Sciatic nerve (tissue), 2 donors: ENCODE measurements at regions not wholly inside any gene's neighbourhood (a gene's known extent, or its start where the extent isn't known, plus 50 kb on each side); places are given as distances from the start of the nearest gene placed in this dataset.
A peak's percentile ranks its signal among the peaks of the same experiment; 100 is the strongest.

Experiments
- ATAC-seq: fragments of 200-7000 bp; cut with Tn5 transposase; one replicate; pipeline ENCODE4 v1.9.1; 2020; ENCODE audit warnings: mild to moderate bottlenecking, moderate library complexity
- DNase-seq: peaks from one replicate; pipeline ENCODE4 v3.0.0-alpha.2; 2020; ENCODE audit warnings: low spot score
- intact Hi-C: fragments of 100-400 bp; cut with DNase I; formaldehyde crosslinking; loops from one replicate; pipeline ENCODE4 v1.14.2; 2022
- donor health status: DM: no; HTN: no; CAD: no.
- donor health status: DM: no; HTN: no; CAD: no.

DNA sequence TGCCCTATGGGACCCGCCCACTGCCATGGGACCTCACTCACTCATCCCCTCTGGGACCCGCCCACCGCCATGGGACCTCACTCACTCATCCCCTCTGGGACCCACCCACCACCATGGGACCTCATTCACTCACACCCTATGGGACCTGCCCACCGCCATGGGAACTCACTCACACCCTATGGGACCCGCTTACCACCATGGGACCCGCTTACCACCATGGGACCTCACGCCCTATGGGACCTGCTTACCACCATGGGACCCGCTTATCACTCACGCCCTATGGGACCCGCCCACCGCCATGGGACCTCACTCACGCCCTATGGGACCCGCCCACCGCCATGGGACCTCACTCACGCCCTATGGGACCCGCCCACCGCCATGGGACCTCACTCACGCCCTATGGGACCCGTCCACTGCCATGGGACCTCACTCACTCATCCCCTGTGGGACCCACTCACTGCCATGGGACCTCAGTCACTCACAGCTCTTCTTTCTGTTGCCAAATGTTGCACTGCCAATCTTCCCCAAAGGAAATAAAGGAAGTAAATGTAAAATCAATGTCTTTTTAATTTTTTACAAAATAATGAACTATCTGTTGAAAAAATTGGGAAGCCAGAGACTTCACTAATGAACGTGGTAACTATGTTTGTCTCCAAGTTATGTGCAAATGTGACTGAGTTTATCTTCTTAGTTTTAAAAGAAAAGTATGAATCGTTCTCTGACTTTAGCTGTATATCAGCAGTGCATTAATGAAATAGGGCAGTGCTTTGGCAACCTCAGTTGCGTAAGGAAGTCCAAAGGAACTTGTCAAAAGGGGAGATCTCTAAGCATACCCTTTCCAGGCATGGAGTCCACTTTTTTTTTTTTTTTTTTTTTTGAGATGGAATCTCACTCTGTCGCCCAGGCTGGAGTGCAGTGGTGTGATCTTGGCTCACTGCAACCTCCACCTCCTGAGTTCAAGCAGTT lies 101.5 kb upstream of the MGAT5 start:
- intact Hi-C loops = no loop called here
- DNase-seq (no peak), ATAC-seq (no peak)

DNA sequence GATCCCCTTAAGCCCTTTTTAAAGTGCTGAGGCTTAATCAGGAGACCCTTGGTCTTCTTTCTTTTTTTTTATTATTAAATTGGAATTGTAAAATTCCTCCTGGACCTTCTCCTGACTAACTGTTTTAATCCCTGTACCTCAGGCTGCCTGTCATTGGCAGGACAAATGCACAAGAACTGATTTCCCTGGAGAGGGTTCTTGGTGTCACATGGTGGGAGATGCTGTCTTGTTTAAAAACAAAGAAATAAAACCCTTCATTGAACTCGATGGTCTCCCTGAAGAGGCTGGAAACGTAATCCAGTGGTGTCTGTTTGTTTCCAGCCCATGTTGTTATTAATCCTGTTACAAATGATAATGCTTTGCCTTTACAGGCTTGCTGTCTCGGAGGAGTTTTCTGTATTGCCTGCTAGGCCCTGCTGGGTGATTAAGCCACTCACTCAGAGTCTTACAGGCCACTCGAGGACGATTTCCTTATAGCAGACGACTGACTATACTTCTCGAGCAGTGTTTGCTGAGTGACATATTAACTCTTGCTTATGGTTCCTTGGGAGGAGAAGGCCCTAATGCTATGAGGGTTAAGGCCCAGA lies 100.5 kb upstream of the MGAT5 start:
- ATAC-seq (no peak), DNase-seq (no peak)
- intact Hi-C loops = no loop called here

DNA sequence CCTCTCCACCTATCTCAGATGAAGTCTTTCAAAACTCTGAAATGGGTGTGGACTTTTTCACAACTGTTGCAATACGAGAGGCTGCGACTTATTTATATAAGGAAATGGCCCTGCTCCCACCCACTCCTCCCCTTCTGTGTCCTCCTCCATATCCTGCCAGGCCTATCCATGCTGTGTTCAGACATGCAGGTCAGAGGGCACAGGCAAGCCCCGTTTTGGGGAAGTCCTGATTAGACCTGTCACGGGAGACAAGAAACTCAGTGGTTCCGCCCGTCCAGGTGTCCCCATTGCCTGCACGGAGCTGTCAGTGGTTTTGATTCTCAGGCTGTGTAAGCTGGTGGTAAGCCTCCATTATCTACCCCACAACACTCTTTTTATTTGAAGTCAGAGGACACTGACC lies 99.6 kb upstream of the MGAT5 start:
- DNase-seq (no peak), ATAC-seq (no peak)
- intact Hi-C loops = no loop called here

DNA sequence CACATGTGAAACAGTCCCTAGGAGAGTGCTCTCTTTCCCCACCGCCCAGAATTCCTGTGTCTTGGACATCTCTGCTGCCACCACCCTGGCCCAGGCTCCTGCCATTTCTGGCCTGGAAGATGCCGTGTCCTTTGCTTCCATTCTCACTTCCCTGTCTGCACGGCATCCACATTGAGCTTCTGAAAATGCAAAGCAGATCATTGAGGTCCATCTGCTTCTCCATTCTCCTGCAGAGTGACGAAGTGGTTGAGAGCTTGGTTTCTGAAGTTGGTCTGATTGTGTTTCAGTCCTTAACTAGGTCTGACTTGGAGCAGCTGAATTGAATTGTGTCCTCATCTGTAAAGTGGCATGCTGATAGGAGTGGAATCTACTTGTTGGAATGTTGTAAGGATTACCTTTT lies 98.7 kb upstream of the MGAT5 start:
- DNase-seq (no peak), ATAC-seq (no peak)
- intact Hi-C loops = no loop called here

DNA sequence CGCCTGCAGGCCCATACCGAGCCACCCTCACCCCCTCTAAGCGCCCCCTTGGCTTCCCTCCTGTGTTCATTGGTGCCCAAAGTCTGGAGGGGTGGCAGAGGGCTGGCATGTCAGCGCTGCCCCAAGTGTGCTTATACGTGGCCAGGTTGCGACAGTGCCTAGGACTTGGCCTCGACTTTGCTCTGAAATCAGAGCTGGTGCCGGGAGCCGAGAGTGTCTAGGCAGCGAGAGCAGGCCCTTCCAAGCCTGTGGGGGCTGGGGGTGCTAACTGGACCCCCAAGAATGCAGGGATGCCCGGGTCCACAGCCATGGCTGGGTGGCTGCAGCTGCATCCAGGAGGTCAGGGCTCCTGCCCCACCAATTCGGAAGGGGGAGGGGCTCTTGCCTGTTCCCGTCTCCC lies 95.6 kb upstream of the MGAT5 start:
- ATAC-seq = no peak
- intact Hi-C loops = no loop called here
- DNase-seq = no peak

DNA sequence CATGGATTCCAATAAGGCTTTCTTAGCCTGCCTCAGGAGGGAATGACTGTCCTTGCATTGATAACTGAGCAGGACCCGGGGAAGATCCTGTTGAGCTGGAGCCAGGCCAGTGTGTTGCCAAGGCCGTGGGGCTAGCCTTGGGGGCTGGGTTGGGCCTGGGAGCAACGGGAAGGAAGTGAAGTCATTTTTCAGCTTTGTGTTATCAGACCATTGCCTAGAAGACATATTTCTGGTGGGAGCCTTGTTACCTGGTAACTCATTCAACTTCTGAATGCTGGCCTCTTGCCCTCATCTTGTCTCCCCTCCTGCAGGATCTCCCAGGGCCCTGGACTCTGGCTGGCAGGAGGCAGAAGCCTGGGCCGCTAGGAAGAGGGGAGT lies 92.7 kb upstream of the MGAT5 start:
- peak; percentile 47 for ATAC-seq
- DNase-seq = no peak
- intact Hi-C loops = no loop called here

DNA sequence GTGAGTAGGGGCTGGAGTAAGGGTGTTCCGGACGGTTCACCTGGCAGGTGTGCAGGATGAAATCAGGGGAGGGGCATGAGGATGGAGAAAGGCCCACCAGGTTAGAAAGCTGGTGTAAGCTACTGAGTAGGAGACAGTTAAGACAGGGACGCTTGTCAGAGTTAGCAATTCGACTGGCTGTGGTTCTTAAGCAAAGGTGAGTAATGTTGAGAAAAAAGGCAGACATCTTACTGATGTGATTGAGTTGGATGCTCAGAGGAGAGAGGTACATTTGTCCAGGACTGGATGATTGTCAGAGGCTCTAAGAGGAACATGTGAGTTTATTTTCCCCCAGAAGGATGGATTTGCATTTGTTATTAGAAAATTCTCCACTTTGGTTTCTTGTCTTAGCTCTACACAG lies 90.5 kb upstream of the MGAT5 start:
- ATAC-seq (no peak), DNase-seq (no peak)
- intact Hi-C loops = no loop called here

DNA sequence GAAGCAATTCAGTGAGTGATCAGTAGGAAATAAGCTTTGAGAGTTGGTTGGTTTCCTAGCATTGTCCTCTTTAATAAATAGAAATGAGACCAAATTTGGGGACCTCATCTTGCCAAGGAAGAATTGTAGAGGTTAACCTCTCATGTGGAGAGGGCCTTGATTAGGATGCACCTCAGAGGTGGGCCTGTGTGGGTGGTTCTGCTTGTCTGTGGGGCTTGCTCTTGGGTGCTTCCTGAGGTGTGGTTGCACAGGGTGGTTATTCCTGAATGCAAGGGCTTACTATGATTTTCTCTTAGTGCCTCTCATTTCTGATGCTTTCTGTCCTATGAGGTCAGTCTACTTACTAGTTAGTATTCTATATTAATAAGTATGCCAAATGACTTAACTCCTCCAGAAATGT lies 89.6 kb upstream of the MGAT5 start:
- no peak for ATAC-seq
- intact Hi-C loops = no loop called here
- DNase-seq = no peak

DNA sequence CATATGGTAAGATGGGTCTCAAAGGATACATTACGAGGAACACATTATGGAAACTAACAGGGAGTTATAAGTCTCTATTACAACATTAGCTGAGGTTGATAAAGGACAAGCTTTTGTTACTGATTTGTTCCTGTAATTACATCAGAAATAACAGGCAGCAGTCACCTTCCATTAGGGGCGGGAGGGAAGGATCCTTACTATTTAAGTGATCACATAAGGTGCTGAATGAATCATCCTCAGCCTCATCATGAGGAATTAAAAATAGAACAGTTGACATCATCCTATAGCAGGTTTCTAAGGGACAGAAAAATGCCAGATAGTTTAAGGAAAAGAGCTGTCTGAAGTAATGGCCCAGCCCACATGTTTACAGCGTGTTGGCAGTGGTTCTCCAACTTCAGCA lies 86.9 kb upstream of the MGAT5 start:
- DNase-seq (no peak), ATAC-seq (no peak)
- intact Hi-C loops = no loop called here

DNA sequence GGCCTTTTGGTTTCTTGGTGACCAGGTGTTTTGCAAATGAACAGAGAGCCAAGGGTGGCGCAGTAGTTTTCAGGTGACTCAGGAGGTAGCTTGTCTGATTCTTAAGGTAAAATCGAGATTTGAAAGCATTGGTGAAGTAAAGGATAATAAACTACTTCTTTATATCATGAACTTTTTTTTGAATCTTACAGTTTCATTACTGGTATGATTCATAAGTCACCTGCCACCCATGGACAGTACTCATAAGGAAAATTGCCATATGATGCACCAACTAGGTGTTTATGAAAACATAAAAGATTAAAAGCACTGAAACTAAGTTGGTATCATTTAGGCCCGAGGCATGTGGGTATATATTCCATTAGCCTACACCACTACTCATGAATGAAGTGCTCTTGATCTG lies 84.1 kb upstream of the MGAT5 start:
- DNase-seq (no peak), ATAC-seq (no peak)
- intact Hi-C loops = no loop called here

DNA sequence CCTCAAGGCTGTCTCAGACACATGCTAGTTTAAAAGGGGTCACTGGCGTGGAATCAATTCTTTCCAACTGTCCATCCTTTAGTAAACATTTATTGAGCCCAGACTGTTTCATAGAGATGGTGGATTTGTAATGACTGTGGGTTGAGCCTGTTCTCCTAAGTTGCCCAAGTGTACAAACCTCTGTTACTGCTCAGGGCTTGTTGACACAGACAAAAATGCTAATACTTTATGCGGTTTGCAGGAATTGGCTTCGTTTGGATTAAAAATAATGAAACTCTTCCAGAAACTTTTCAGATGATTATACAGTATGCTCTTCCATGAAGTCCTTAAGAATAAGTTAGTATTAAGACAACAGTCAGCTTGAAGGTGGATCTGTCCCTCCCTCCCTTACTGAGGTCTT lies 83.6 kb upstream of the MGAT5 start:
- peak; percentile 87 for ATAC-seq
- intact Hi-C loops = no loop called here
- DNase-seq = no peak

DNA sequence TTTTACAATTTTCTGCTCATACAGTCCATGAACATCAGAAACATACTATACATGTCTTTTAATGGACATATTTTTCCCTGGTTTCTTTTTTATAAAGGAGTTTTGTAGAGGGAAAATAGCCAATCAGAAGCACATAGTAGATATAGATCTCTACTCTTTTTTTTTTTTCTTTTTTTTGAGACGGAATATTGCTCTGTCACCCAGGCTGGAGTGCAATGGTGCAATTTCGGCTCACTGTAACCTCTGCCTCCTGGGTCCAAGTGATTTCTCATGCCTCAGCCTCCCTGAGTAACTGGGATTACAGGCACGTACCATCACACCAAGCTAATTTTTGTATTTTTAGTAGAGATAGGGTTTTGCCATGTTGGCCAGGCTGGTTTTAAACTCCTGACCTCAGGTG lies 83.2 kb upstream of the MGAT5 start:
- ATAC-seq = no peak
- intact Hi-C loops = no loop called here
- no peak for DNase-seq

DNA sequence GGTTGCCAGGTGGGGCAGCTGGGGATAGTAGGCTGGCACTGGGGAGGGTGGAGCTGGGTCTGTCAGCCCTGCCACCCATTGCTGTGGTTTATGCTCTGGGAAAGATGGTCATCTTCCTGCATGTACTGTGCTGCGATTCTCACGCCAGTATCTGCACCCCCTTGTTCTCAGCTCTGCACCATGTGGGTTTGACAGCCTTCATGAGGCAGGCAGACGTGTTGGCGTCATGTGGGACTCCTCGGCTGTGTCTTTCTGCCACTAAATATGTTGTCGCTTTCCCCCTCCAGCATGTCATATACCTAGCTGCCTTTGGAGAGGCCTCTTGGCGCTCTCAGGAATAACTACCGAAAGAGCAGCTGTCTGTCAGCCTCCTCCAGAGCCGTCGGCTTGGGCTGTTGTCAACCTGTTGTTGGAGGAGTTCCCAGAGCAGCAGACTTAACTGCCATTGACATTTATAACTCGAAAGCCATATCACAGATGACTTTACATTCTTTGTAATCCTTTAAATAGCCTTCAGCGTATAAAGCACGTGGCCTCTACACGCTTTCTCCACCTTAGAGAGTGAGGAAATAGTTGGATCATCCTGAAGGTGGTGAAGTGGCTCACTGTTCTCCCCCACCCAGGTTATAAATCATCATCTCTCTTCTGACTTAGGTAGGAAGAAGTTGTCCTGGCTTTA lies 80.4 kb upstream of the MGAT5 start:
- intact Hi-C loops = no loop called here
- DNase-seq = no peak
- no peak for ATAC-seq

DNA sequence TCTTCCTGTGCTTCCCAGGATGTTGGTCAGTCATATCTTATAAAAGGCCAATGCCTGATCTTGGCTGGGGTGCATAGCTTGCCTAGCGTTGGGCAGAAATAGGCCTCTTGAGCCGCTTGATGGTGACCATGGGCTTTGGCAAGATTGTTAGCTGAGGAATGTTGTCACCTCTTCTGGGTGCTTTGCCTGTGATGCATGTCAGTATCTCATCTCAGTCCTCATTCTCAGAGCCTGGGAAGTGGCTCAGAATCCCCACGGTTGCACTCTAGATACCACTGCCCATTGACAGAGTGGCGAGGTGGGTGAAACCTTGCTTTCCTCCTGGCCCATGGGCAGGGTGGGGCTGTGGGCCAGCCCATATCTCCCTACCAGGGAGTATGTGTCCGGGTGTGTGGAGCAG lies 79.2 kb upstream of the MGAT5 start:
- intact Hi-C loops = no loop called here
- no peak for DNase-seq
- no peak for ATAC-seq

DNA sequence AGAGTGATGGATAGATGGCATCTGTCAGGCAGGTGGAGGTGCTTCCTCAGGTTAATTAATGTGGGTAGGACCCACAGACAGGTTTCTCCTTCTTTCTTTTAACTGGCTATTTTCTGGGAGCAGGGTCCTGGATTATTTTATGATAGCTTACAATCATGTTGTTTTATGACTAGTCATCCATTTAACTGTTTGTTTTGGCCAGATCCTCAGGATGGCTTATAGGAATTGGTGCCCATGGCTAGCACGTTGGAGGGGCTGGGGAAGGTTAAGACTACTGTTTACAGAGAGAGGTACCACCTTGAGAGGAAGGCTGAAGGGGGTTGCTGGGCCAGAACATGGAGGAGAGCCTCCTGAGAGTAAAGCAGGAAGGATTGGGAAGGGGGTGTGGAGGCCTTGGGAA lies 78.0 kb upstream of the MGAT5 start:
- ATAC-seq (no peak), DNase-seq (no peak)
- intact Hi-C loops = no loop called here

DNA sequence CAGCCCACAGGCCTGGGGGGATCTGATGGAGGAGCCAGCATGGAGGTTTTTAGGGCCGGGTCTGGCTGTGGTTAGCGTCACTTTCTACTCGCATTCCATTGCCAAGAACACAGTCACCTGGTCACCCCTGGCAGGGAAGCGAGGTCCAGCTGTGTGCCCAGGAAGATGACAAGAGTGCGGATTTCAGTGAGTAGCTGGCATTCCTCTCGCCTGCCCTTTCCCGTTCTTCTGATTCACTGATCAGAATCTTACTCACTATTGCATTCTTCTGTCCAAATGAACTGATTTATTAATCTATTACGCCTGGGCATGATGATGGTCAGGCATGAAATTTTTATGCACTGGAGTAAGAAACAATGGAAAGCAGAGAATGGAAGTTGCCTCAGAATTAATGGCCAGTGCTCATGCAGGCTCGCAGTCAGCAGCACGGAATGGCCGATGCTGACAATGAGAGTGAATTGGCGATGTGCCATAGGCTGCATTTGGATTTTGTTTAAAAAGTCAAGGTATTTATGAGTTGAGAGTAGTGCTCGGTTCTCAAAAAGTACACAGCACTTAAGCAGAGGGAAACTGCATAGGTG lies 76.4 kb upstream of the MGAT5 start:
- intact Hi-C loops = no loop called here
- DNase-seq (no peak), ATAC-seq (no peak)

DNA sequence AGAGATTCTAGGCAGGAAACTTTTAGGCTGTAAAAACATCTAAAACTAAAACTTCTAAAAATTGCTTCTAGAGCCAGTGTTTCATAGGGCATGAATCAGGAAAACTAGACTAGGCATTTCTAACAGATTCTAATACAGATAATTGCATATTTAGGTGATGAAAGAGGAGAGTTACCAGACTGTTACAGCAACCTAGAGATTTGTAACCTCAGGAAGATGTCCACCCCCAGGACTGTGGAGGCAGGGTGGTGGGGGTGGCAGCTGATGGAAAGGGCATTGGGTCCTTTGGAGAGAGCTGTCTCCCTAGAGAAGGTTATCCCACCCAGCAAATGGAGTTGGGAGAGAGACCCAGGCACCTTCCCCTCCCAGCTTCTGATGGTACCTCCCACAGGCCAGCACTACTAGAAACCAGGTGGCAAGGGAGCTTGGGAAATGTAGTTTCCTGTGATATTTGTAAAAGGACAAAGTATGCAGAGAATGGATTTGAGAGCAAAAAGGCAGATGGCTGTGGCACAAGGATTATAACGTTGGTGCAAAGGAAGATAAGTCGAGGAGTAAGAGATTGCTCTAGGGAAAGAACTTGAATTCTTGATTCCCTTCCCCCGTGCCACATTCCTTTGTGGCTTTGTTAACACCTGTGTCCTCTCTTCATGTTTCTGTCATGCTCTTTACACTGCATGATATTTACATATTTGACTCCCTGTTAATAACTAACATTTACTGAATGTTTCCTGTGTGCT lies 75.6 kb upstream of the MGAT5 start:
- intact Hi-C loops = no loop called here
- ATAC-seq = no peak
- DNase-seq = no peak

DNA sequence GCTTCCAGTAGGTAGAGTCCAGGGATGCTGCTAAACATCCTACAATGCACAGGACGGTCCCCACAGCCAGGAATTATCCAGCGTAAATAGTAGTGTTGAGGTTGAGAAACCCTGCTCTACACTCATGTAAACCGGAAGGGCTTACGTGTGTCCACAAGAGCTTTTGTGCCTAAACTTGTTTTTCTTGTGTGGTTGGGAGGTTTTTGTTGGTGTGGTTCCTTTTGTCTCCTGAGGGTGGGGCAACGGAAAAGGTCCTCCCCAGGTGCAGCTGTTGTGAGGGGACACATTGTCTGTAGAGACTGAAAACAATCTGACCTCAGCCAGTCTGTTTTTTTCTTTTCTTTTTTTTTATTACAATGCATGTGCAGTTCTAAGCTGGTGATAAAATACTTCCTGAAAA lies 72.7 kb upstream of the MGAT5 start:
- intact Hi-C loops = no loop called here
- ATAC-seq (no peak), DNase-seq (no peak)

DNA sequence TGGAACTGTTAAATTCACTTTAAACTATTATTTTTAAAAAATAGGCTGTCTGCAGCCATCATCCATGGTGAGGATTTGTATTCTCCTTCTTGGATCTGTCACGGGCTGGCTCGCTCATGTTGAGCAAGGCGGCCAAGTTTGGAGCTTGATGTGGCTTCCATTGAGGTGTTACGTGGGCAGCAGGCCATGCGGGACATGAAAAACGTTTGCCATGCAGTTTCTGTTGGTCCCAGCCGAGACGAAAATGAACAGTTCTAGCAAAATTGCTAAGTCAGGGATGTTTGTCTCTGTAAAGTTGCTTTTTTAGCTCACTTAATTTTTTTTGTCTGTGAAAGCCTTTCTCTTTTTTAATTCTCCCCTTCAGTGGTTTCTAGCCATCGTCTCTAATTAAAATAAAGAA lies 70.2 kb upstream of the MGAT5 start:
- ATAC-seq (no peak), DNase-seq (no peak)

More for the DNA sequence above, 70.2 kb upstream of the MGAT5 start:
- intact Hi-C loops = no loop called here
